ENCODE measurements at regions not wholly inside any gene's neighbourhood (a gene's known extent, or its start where the extent isn't known, plus 50 kb on each side); places are given as distances from the start of the nearest gene placed in this dataset.
"Not testable (repeated sequence)": the region's sequence is repeated elsewhere in the genome, so short reads cannot be mapped to it uniquely, and the experiment has no call there.

DNA sequence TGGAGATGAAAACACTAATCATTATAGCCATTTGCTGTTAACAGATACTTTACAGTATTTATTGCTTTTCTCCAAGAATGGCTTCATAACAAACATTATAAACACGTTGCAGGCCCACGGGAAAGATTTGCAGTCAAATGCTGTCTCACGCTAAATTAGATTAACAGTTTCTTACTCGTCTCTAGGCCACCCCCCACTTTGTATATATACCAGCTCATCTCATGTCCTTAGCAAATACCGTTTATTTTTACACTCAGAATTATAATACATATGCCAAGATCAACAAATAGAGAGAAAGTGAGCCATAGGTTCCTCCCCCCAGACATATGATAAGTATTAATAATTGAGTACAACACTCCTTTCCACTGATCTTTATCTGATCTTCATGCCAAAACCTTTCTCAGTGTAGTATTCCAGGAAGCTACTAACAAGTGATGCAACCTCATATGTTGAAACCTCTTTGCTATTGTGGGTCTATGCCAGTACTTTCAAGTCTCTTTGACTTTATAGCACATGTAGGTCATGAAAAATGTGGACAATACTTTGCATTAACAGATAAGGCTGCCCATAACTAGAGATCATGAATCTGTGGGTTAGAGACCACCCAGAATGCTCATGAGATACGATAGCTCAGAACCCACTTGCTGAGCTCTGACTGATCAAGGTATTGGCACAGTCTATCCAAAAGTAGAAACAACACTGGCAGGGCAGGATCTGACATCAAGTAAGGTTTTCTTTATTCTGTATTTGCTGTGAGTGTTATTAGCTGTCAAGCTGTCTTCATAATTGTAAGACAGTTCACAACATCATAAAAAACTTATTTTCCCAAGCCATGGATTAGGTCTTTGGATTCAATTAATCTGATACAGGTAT, 77.9 kb upstream of the RGPD2 start:
- H3K27ac Mint-ChIP-seq (ENCODE audit: unreplicated experiment); H3K9me3 Mint-ChIP-seq (ENCODE audit: low read depth, unreplicated experiment); CTCF ChIA-PET; DNase-seq; H3K4me3 Mint-ChIP-seq (ENCODE audit: low read depth, unreplicated experiment); H3K36me3 Mint-ChIP-seq (ENCODE audit: insufficient read depth, unreplicated experiment); H3K4me1 Mint-ChIP-seq (ENCODE audit: low read depth, unreplicated experiment); BruUV-seq (replicated peaks); intact Hi-C loops (cut with micrococcal nuclease; ENCODE audit: unreplicated experiment); H3K27me3 Mint-ChIP-seq (ENCODE audit: unreplicated experiment): not testable (repeated sequence)

DNA sequence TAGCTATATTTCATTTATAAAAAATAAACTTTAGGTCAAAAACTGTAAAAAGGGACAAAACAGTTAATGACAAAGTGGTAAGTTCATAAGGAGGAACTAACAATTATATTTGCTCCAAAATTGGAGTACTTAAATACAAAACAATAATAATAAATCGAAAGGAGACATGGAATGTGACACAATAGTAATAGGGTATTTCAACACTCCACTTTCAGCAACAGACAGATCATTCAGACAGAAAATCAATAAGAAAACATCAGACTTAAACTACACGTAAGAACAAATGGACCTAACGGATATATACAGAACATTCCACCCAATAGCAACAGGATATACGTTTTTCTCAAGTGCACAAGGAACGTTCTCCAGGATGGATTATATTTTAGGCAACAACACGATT, 58.1 kb upstream of the RGPD2 start:
- H3K4me3 Mint-ChIP-seq (ENCODE audit: low read depth, unreplicated experiment); CTCF ChIA-PET; H3K4me1 Mint-ChIP-seq (ENCODE audit: low read depth, unreplicated experiment); DNase-seq; H3K36me3 Mint-ChIP-seq (ENCODE audit: insufficient read depth, unreplicated experiment); H3K27ac Mint-ChIP-seq (ENCODE audit: unreplicated experiment); H3K9me3 Mint-ChIP-seq (ENCODE audit: low read depth, unreplicated experiment); BruUV-seq (replicated peaks); H3K27me3 Mint-ChIP-seq (ENCODE audit: unreplicated experiment); intact Hi-C loops (cut with micrococcal nuclease; ENCODE audit: unreplicated experiment): not testable (repeated sequence)

Data from Calu3 (cell line).